GM13977 (cell line): ENCODE measurements at regions not wholly inside any gene's neighbourhood (a gene's known extent, or its start where the extent isn't known, plus 50 kb on each side); places are given as distances from the start of the nearest gene placed in this dataset.

ENCODE experiments used
- DNase-seq: peaks from one replicate; pipeline ENCODE4 v3.0.0; 2012; ENCODE audit warnings: low spot score
- CTCF ChIP-seq: IDR thresholded peaks from 2 replicates; pipeline ENCODE4 v1.5.1; 2012; ENCODE audit warnings: mild to moderate bottlenecking, control low read depth; ENCODE audit not compliant: insufficient read depth; ENCODE audit errors: extremely low read depth, missing control alignments
- in situ Hi-C: fragments of 300-500 bp; cut with MboI; formaldehyde crosslinking; loops from one replicate; pipeline ENCODE4 v1.12.0; 2022; ENCODE audit warnings: low sequenced_read_pairs, low pct_unique_long_range_greater_than_20kb, mixed read lengths, inconsistent platforms; ENCODE audit not compliant: unreplicated experiment

GRCh38 chr21:34018185-34018584 is 55.2 kb upstream of the MRPS6 start:
- in situ Hi-C loops, result no loop called here
- DNase-seq, result no peak
- no peak for TF ChIP-seq CTCF

GRCh38 chr21:34017039-34017961 is 56.1 kb upstream of the MRPS6 start:
- DNase-seq, result peak; percentile 36
- in situ Hi-C loops, result no loop called here
- no peak for TF ChIP-seq CTCF

- in situ Hi-C loops, result no loop called here
- TF ChIP-seq CTCF, result no peak
- no peak for DNase-seq
Measured at GRCh38 chr21:34012640-34013039, 60.7 kb upstream of the MRPS6 start.

GRCh38 chr21:34011660-34012059 is 61.7 kb upstream of the MRPS6 start:
- in situ Hi-C loops, result no loop called here

GRCh38 chr21:34009193-34009592 is 64.2 kb upstream of the MRPS6 start:
- in situ Hi-C loops, result no loop called here
- DNase-seq, result no peak
- TF ChIP-seq CTCF, result no peak

More at GRCh38 chr21:34011660-34012059, 61.7 kb upstream of the MRPS6 start:
- TF ChIP-seq CTCF, result no peak
- no peak for DNase-seq

- in situ Hi-C loops, result no loop called here
- DNase-seq, result no peak
Measured at GRCh38 chr21:34008618-34009017, 64.8 kb upstream of the MRPS6 start.

More at GRCh38 chr21:34008618-34009017, 64.8 kb upstream of the MRPS6 start:
- TF ChIP-seq CTCF, result no peak
